ENCODE measurements at regions not wholly inside any gene's neighbourhood (a gene's known extent, or its start where the extent isn't known, plus 50 kb on each side); places are given as distances from the start of the nearest gene placed in this dataset.

- TF ChIP-seq TAF1 (IDR thresholded peaks at IDR 0.05; ENCODE audit: borderline replicate concordance, insufficient read depth, low read length), result no peak
- TF ChIP-seq POLR2AphosphoS5 (IDR thresholded peaks at IDR 0.05; ENCODE audit: low read depth, low read length), result no peak
- no peak for TF ChIP-seq REST (IDR thresholded peaks at IDR 0.05; ENCODE audit: insufficient read depth in 1 of 2, low read depth in 2 of 2, low read length in 2 of 2)
- TF ChIP-seq FOXP2 (optimal IDR thresholded peaks at IDR 0.05; ENCODE audit: borderline replicate concordance, extremely low read depth, extremely low read length, insufficient read depth), result no peak
- no peak for TF ChIP-seq SIN3A (IDR thresholded peaks at IDR 0.05; ENCODE audit: borderline replicate concordance, insufficient read depth, low read length)
Measured at GRCh38 chr9:11431490-11431889, 818.7 kb upstream of the PTPRD start.

Data from PFSK-1 (cell line).